PC-3 (cell line): ENCODE measurements at regions not wholly inside any gene's neighbourhood (a gene's known extent, or its start where the extent isn't known, plus 50 kb on each side); places are given as distances from the start of the nearest gene placed in this dataset.

Experiments
- ATAC-seq: fragments of 200-7000 bp; cut with Tn5 transposase; 2 replicates; pipeline ENCODE4 v1.9.1; 2020; ENCODE audit warnings: mild to moderate bottlenecking, moderate library complexity
- BruUV-seq: library from RNA; stranded (reverse); fragments of 400-500 nt; replicated peaks from 2 replicates; lab custom pipeline; 2021; lab: Mats Ljungman, UMichigan
- CTCF ChIA-PET: fragments of 300-600 bp; sonication (Branson Sonifier 250); formaldehyde crosslinking; loops from one replicate; lab custom pipeline; 2022; ENCODE audit warnings: antibody characterized with exemption; lab: Charles Lee
- POLR2A ChIA-PET: fragments of 300-600 bp; sonication (Branson Sonifier 250); formaldehyde crosslinking; loops from one replicate; lab custom pipeline; 2022; ENCODE audit warnings: antibody characterized with exemption; ENCODE audit not compliant: unreplicated experiment; lab: Charles Lee
- DNase-seq: peaks from one replicate; pipeline ENCODE4 v3.0.0-alpha.2; 2015
- H2AFZ ChIP-seq: fragments of 300-600 bp; sonication (generic); 2 replicates; pipeline ENCODE4 v1.6.0; 2016; ENCODE audit warnings: antibody characterized with exemption, low read length
- H3F3A ChIP-seq: fragments of 300-600 bp; sonication (generic); one replicate; pipeline ENCODE4 v1.6.0; 2017; ENCODE audit warnings: antibody characterized with exemption, low read length, control low read depth, mild to moderate bottlenecking; ENCODE audit not compliant: unreplicated experiment
- H3K27ac ChIP-seq: fragments of 300-600 bp; sonication (generic); 2 replicates; pipeline ENCODE4 v1.5.1; 2016; ENCODE audit warnings: mild to moderate bottlenecking, low read length
- H3K27me3 ChIP-seq: fragments of 300-600 bp; sonication (generic); 2 replicates; pipeline ENCODE4 v1.6.1; 2016; ENCODE audit warnings: low read length, mixed read lengths
- H3K36me3 ChIP-seq: fragments of 300-600 bp; sonication (generic); 2 replicates; pipeline ENCODE4 v1.6.1; 2016; ENCODE audit warnings: low read depth, mixed run types, low read length, mixed read lengths
- H3K4me1 ChIP-seq: fragments of 300-600 bp; sonication (generic); 2 replicates; pipeline ENCODE4 v1.5.1; 2016; ENCODE audit warnings: low read length; ENCODE audit not compliant: insufficient read depth
- H3K4me2 ChIP-seq: fragments of 300-600 bp; sonication (generic); 2 replicates; pipeline ENCODE4 v1.6.0; 2016; ENCODE audit warnings: low read length
- H3K4me3 ChIP-seq: fragments of 300-600 bp; sonication (generic); 2 replicates; pipeline ENCODE4 v1.5.1; 2016; ENCODE audit warnings: mild to moderate bottlenecking, low read length, mixed read lengths
- H3K79me2 ChIP-seq: fragments of 300-600 bp; sonication (generic); 2 replicates; pipeline ENCODE4 v1.6.1; 2017; ENCODE audit warnings: low read length, mixed read lengths
- H3K9ac ChIP-seq: fragments of 300-600 bp; sonication (generic); 2 replicates; pipeline ENCODE4 v1.6.0; 2016; ENCODE audit warnings: mild to moderate bottlenecking, low read length
- H3K9me2 ChIP-seq: fragments of 300-600 bp; sonication (generic); replicated peaks from 2 replicates; pipeline ENCODE4 v1.6.1; 2016; ENCODE audit warnings: mixed run types, low read length, mixed read lengths
- H3K9me3 ChIP-seq: fragments of 300-600 bp; sonication (generic); 2 replicates; pipeline ENCODE4 v1.6.1; 2016; ENCODE audit warnings: low read length, mixed read lengths
- H4K20me1 ChIP-seq: fragments of 300-600 bp; sonication (generic); 2 replicates; pipeline ENCODE4 v1.6.1; 2016; ENCODE audit warnings: low read length, mixed read lengths
- CTCF ChIP-seq: fragments of 300-600 bp; sonication (generic); conservative IDR thresholded peaks from 2 replicates; pipeline ENCODE4 v1.5.1; 2017; ENCODE audit warnings: antibody characterized with exemption, low read depth, mild to moderate bottlenecking, low read length
- EZH2 ChIP-seq: fragments of 300-600 bp; sonication (generic); IDR thresholded peaks from one replicate; pipeline ENCODE4 v1.6.1; 2017; ENCODE audit warnings: antibody characterized with exemption, mild to moderate bottlenecking, low read length; ENCODE audit not compliant: unreplicated experiment
- EZH2phosphoT487 ChIP-seq: fragments of 300-600 bp; sonication (generic); IDR thresholded peaks from 2 replicates; pipeline ENCODE4 v1.6.1; 2018; ENCODE audit warnings: mild to moderate bottlenecking, antibody characterized with exemption, low read length, borderline replicate concordance
- intact Hi-C: fragments of 100-400 bp; cut with micrococcal nuclease; formaldehyde crosslinking; loops from 2 replicates; pipeline ENCODE4 v1.9.0; 2023

- Histone ChIP-seq H4K20me1 (no peaks in the 10 kb centered on the region), H3K9me3 (no peaks in the 10 kb centered on the region), H3K4me1 (peaks cover 12% of the 10 kb centered on the region), H3K4me2 (no peak overlapping the region), H3K9me2 (no peaks in the 10 kb centered on the region), H3K9ac (no peak overlapping the region), H3K27ac (no peak overlapping the region), H3F3A (no peaks in the 10 kb centered on the region), H3K27me3 (no peaks in the 10 kb centered on the region), H3K79me2 (no peaks in the 10 kb centered on the region), H3K4me3 (no peak overlapping the region), H2AFZ (no peak overlapping the region), H3K36me3 (no peaks in the 10 kb centered on the region)
- intact Hi-C loops: no loop called here
- CTCF ChIA-PET: no interaction called here
- ATAC-seq (no peak), DNase-seq (no peak)
- BruUV-seq: no TSS peak
- POLR2A ChIA-PET: no interaction called here
- no peak for TF ChIP-seq CTCF
- TF ChIP-seq EZH2phosphoT487: no peak
- TF ChIP-seq EZH2: no peak
Observed at GRCh38 chr15:62903437-62903836, 139.1 kb upstream of the TPM1 start.

GRCh38 chr15:62904041-62904910 is 138.3 kb upstream of the TPM1 start:
- DNase-seq: no peak
- H3K4me1 ChIP-seq: peaks cover 4% of the 10 kb centered on the region; the same call in 1 of the 2 replicates
- no TSS peak for BruUV-seq
- ATAC-seq: no peak
- no peaks in the 10 kb centered on the region for H3K27me3 ChIP-seq
- no peaks in the 10 kb centered on the region for H4K20me1 ChIP-seq
- H3K4me2 ChIP-seq: no peak overlapping the region
- H3K27ac ChIP-seq: no peak overlapping the region
- H2AFZ ChIP-seq: no peak overlapping the region
- no peaks in the 10 kb centered on the region for H3K9me2 ChIP-seq
- H3F3A ChIP-seq: no peaks in the 10 kb centered on the region
- H3K36me3 ChIP-seq: no peaks in the 10 kb centered on the region
- TF ChIP-seq EZH2: no peak
- TF ChIP-seq CTCF: no peak
- TF ChIP-seq EZH2phosphoT487: no peak
- CTCF ChIA-PET: no interaction called here
- no peak overlapping the region for H3K4me3 ChIP-seq
- intact Hi-C loops: no loop called here
- H3K9me3 ChIP-seq: no peaks in the 10 kb centered on the region
- H3K79me2 ChIP-seq: no peaks in the 10 kb centered on the region
- POLR2A ChIA-PET: no interaction called here
- H3K9ac ChIP-seq: no peak overlapping the region

GRCh38 chr15:62906627-62907026 is 135.9 kb upstream of the TPM1 start:
- Histone ChIP-seq H4K20me1 (no peaks in the 10 kb centered on the region), H3K79me2 (no peaks in the 10 kb centered on the region), H3K9me3 (no peaks in the 10 kb centered on the region), H3K4me3 (no peak overlapping the region), H3K36me3 (no peaks in the 10 kb centered on the region), H3K9ac (no peak overlapping the region), H3K4me1 (no peaks in the 10 kb centered on the region), H3K27me3 (no peaks in the 10 kb centered on the region), H3F3A (no peaks in the 10 kb centered on the region), H3K27ac (no peak overlapping the region), H3K4me2 (no peak overlapping the region), H2AFZ (no peak overlapping the region), H3K9me2 (no peaks in the 10 kb centered on the region)
- no peak for TF ChIP-seq CTCF
- TF ChIP-seq EZH2: no peak
- no peak for TF ChIP-seq EZH2phosphoT487
- BruUV-seq: no TSS peak
- intact Hi-C loops: no loop called here
- POLR2A ChIA-PET: no interaction called here
- CTCF ChIA-PET: no interaction called here
- no peak for DNase-seq
- ATAC-seq: no peak
